H1 (cell line): ENCODE measurements at regions not wholly inside any gene's neighbourhood (a gene's known extent, or its start where the extent isn't known, plus 50 kb on each side); places are given as distances from the start of the nearest gene placed in this dataset.

Source experiments
- CTCF ChIA-PET: fragments of 300-600 bp; sonication (Branson Sonifier 250); formaldehyde crosslinking; loops from one replicate; lab custom pipeline; 2021; ENCODE audit not compliant: partially characterized antibody; lab: Charles Lee
- POLR2A ChIA-PET: fragments of 300-600 bp; sonication (Branson Sonifier 250); formaldehyde crosslinking; loops from one replicate; lab custom pipeline; 2021; ENCODE audit warnings: inconsistent platforms; ENCODE audit not compliant: partially characterized antibody; lab: Charles Lee
- DNase-seq, 2 experiments: peaks; one replicate each; pipeline versions ENCODE4 v3.0.0 to v3.0.0-alpha.2; 2010 to 2022; ENCODE audit warnings: low spot score in 2 of 2, low read depth in 1 of 2, mixed read lengths in 1 of 2
- FAIRE-seq: peaks from 2 replicates; lab custom pipeline; 2011; peaks lifted over from hg19 to GRCh38; lab: Jason Lieb, UNC
- H2AFZ ChIP-seq: 2 replicates; pipeline ENCODE4 v1.8.1; 2012; ENCODE audit warnings: low read length, inconsistent platforms
- H2AK5ac ChIP-seq: 2 replicates; pipeline ENCODE4 v1.6.1; 2013; ENCODE audit warnings: low read depth, low read length
- H2BK120ac ChIP-seq: replicated peaks from 2 replicates; pipeline ENCODE3; 2013; ENCODE audit warnings: low read depth, low read length, inconsistent platforms
- H2BK12ac ChIP-seq: 2 replicates; pipeline ENCODE4 v1.6.1; 2013; ENCODE audit warnings: low read depth, low read length
- H2BK15ac ChIP-seq: 2 replicates; pipeline ENCODE4 v1.6.1; 2013; ENCODE audit warnings: low read length
- H2BK20ac ChIP-seq: 2 replicates; pipeline ENCODE4 v1.6.1; 2013; ENCODE audit warnings: low read length
- H2BK5ac ChIP-seq: 2 replicates; pipeline ENCODE4 v1.6.1; 2013; ENCODE audit warnings: low read depth, low read length
- H3K14ac ChIP-seq: 2 replicates; pipeline ENCODE4 v1.6.1; 2013; ENCODE audit warnings: inconsistent platforms; ENCODE audit not compliant: insufficient read length
- H3K18ac ChIP-seq: 2 replicates; pipeline ENCODE4 v1.6.1; 2013; ENCODE audit warnings: low read length; ENCODE audit errors: extremely low read depth
- H3K23ac ChIP-seq: 2 replicates; pipeline ENCODE4 v1.6.1; 2013; ENCODE audit warnings: inconsistent platforms; ENCODE audit not compliant: insufficient read length
- H3K23me2 ChIP-seq: 2 replicates; pipeline ENCODE4 v1.6.1; 2013; ENCODE audit warnings: low read depth, low read length
- H3K27ac ChIP-seq: 2 replicates; pipeline ENCODE4 v1.6.1; 2011; ENCODE audit warnings: low read depth, low read length, inconsistent platforms
- H3K27me3 ChIP-seq, 4 experiments: replicated peaks in 1 of 4; 1 replicate in 1 of 4; 2 replicates in 3 of 4; pipeline versions ENCODE4 v1.6.1 to v1.8.1; 2011 to 2013; ENCODE audit warnings: low read length in 3 of 4, mild to moderate bottlenecking in 3 of 4, inconsistent platforms in 2 of 4, mixed read lengths in 2 of 4, moderate library complexity in 1 of 4; ENCODE audit not compliant: control insufficient read depth in 3 of 4, insufficient read depth in 3 of 4; ENCODE audit errors: extremely low read depth in 1 of 4
- H3K36me3 ChIP-seq, 4 experiments: 2 replicates each; pipeline versions ENCODE4 v1.6.1 to v1.8.1; 2011 to 2013; ENCODE audit warnings: mild to moderate bottlenecking in 4 of 4, low read length in 3 of 4, moderate library complexity in 2 of 4, control low read depth in 1 of 4, inconsistent platforms in 1 of 4; ENCODE audit not compliant: insufficient read depth in 4 of 4, control insufficient read depth in 2 of 4
- H3K4ac ChIP-seq: replicated peaks from 2 replicates; pipeline ENCODE3; 2013; ENCODE audit warnings: low read length, low read depth, mixed read lengths, inconsistent platforms; ENCODE audit not compliant: insufficient read length
- H3K4me1 ChIP-seq, 4 experiments: replicated peaks in 1 of 4; 1 replicate in 1 of 4; 2 replicates in 3 of 4; pipeline versions ENCODE4 v1.6.1 to v1.8.1; 2011 to 2013; ENCODE audit warnings: low read length in 3 of 4, inconsistent platforms in 2 of 4, mixed read lengths in 1 of 4; ENCODE audit not compliant: insufficient read depth in 4 of 4, control insufficient read depth in 3 of 4
- H3K4me2 ChIP-seq, 2 experiments: 2 replicates each; pipeline versions ENCODE4 v1.6.1 to v1.8.1; 2011 to 2013; ENCODE audit warnings: low read depth in 2 of 2, low read length in 2 of 2, control low read depth in 1 of 2, inconsistent platforms in 1 of 2, mild to moderate bottlenecking in 1 of 2; ENCODE audit not compliant: insufficient read depth in 1 of 2
- H3K4me3 ChIP-seq, 4 experiments: fragments of 200-600, 300-600 bp in 1 of 4; sonication (generic), shearing (Covaris generic), sonication (Bioruptor Twin) in 1 of 4; 2 replicates each; pipeline versions ENCODE4 v1.5.1 to v1.8.1; 2011 to 2016; ENCODE audit warnings: low read length in 4 of 4, low read depth in 3 of 4, control low read depth in 2 of 4, inconsistent platforms in 2 of 4, mild to moderate bottlenecking in 2 of 4, mixed read lengths in 1 of 4, moderate library complexity in 1 of 4; ENCODE audit not compliant: insufficient read depth in 2 of 4; ENCODE audit errors: extremely low read depth in 1 of 4
- H3K56ac ChIP-seq: replicated peaks from 2 replicates; pipeline ENCODE3; 2013; ENCODE audit warnings: low read depth, mild to moderate bottlenecking, mixed read lengths, low read length, inconsistent platforms; ENCODE audit not compliant: insufficient read length
- H3K79me1 ChIP-seq: 2 replicates; pipeline ENCODE4 v1.6.1; 2013; ENCODE audit warnings: low read depth, low read length, control low read depth
- H3K79me2 ChIP-seq, 2 experiments: 2 replicates each; pipeline versions ENCODE4 v1.6.1 to v1.8.1; 2012 to 2013; ENCODE audit warnings: low read length in 2 of 2, mild to moderate bottlenecking in 2 of 2, inconsistent platforms in 1 of 2; ENCODE audit not compliant: insufficient read depth in 2 of 2, control insufficient read depth in 1 of 2
- H3K9ac ChIP-seq, 4 experiments: replicated peaks in 1 of 4; 1 replicate in 1 of 4; 2 replicates in 3 of 4; pipeline versions ENCODE4 v1.6.1 to v1.8.1; 2011 to 2013; ENCODE audit warnings: low read depth in 3 of 4, low read length in 3 of 4, control low read depth in 2 of 4, mild to moderate bottlenecking in 2 of 4, moderate library complexity in 2 of 4, inconsistent platforms in 1 of 4; ENCODE audit errors: extremely low read depth in 1 of 4
- H3K9me3 ChIP-seq, 2 experiments: 2 replicates each; pipeline versions ENCODE4 v1.6.1 to v1.8.1; 2012 to 2013; ENCODE audit warnings: mild to moderate bottlenecking in 2 of 2, moderate library complexity in 2 of 2, control low read depth in 1 of 2, inconsistent platforms in 1 of 2, low read depth in 1 of 2, low read length in 1 of 2, mixed read lengths in 1 of 2; ENCODE audit not compliant: insufficient read depth in 2 of 2
- H4K20me1 ChIP-seq, 2 experiments: replicated peaks in 1 of 2; 2 replicates each; pipeline versions ENCODE3 to v1.8.1; 2011 to 2013; ENCODE audit warnings: inconsistent platforms in 2 of 2, low read length in 2 of 2, mild to moderate bottlenecking in 1 of 2; ENCODE audit not compliant: insufficient read depth in 2 of 2, control insufficient read depth in 1 of 2
- H4K5ac ChIP-seq: 2 replicates; pipeline ENCODE4 v1.6.1; 2013; ENCODE audit warnings: low read length, low read depth, mixed read lengths, inconsistent platforms; ENCODE audit not compliant: insufficient read length
- H4K8ac ChIP-seq: 2 replicates; pipeline ENCODE4 v1.8.0; 2013; ENCODE audit warnings: mild to moderate bottlenecking, moderate library complexity, low read length, inconsistent platforms; ENCODE audit not compliant: insufficient read depth; ENCODE audit errors: extremely low read depth
- H4K91ac ChIP-seq: replicated peaks from 2 replicates; pipeline ENCODE3; 2013; ENCODE audit warnings: low read length, mixed read lengths, inconsistent platforms; ENCODE audit not compliant: insufficient read length
- EZH2 ChIP-seq: fragments of 200-600 bp; sonication (generic); IDR thresholded peaks from 2 replicates; pipeline ENCODE4 v1.7.1; 2012; ENCODE audit warnings: low read depth, mild to moderate bottlenecking, moderate library complexity, low read length, inconsistent platforms; ENCODE audit not compliant: severe bottlenecking
- GABPA ChIP-seq: IDR thresholded peaks from 2 replicates; pipeline ENCODE4 v1.6.1; 2011; ENCODE audit warnings: mild to moderate bottlenecking, low read length, moderate library complexity, borderline replicate concordance; ENCODE audit not compliant: insufficient read depth
- HDAC2 ChIP-seq, 2 experiments: fragments of 300-600 bp in 1 of 2; sonication (generic) in 1 of 2; IDR thresholded peaks; 2 replicates each; pipeline ENCODE4 v1.6.1; 2011 to 2012; ENCODE audit warnings: low read depth in 2 of 2, low read length in 2 of 2, mild to moderate bottlenecking in 2 of 2, moderate library complexity in 2 of 2, borderline replicate concordance in 1 of 2, inconsistent platforms in 1 of 2
- POLR2AphosphoS5 ChIP-seq: IDR thresholded peaks from 2 replicates; pipeline ENCODE4 v1.6.1; 2011; ENCODE audit warnings: low read depth, low read length
- POU5F1 ChIP-seq: IDR thresholded peaks from 2 replicates; pipeline ENCODE4 v1.6.1; 2011; ENCODE audit warnings: low read depth, mild to moderate bottlenecking, low read length, moderate library complexity
- RXRA ChIP-seq: IDR thresholded peaks from 2 replicates; pipeline ENCODE4 v1.6.1; 2011; ENCODE audit warnings: low read depth, mild to moderate bottlenecking, low read length, moderate library complexity; ENCODE audit not compliant: insufficient read depth
- SRF ChIP-seq: IDR thresholded peaks from 2 replicates; pipeline ENCODE4 v1.6.1; 2011; ENCODE audit warnings: mild to moderate bottlenecking, low read depth, low read length, moderate library complexity
- SUZ12 ChIP-seq: fragments of 200-600 bp; sonication (generic); IDR thresholded peaks from 2 replicates; pipeline ENCODE4 v1.6.1; 2012; ENCODE audit warnings: mild to moderate bottlenecking, inconsistent platforms, low read length, moderate library complexity, mixed read lengths
- WGBS, 2 experiments: shearing (Covaris generic) in 1 of 2; methylation state at CpG; one replicate each; pipeline versions ENCODE4 v1.1.6 to v1.1.7; 2013 to 2015; ENCODE audit warnings: low lambda C conversion rate in 2 of 2, mixed read lengths in 2 of 2, inconsistent platforms in 1 of 2, low coverage in 1 of 2, missing lambda C conversion rate in 1 of 2; ENCODE audit not compliant: insufficient replicate concordance in 2 of 2, insufficient coverage in 1 of 2, insufficient read length in 1 of 2; ENCODE audit errors: extremely low coverage in 1 of 2, missing lambda C conversion rate in 1 of 2; 5-methylcytosine and 5-hydroxymethylcytosine counted together
- TF ChIP-seq, protein P1 (sequence below), 3 experiments: IDR thresholded peaks; 1 replicate in 2 of 3; 2 replicates in 1 of 3; pipeline versions ENCODE4 v1.5.1 to v1.6.1; 2011; ENCODE audit warnings: low read length in 3 of 3, mild to moderate bottlenecking in 3 of 3, inconsistent platforms in 2 of 3, low read depth in 1 of 3, moderate library complexity in 1 of 3; ENCODE audit not compliant: insufficient read depth in 1 of 3; ENCODE audit errors: control extremely low read depth in 1 of 3
- TF ChIP-seq, protein P2 (sequence below): IDR thresholded peaks from 2 replicates; pipeline ENCODE4 v1.6.1; 2011; ENCODE audit warnings: low read depth, mild to moderate bottlenecking, low read length; ENCODE audit not compliant: insufficient read depth

DNA sequence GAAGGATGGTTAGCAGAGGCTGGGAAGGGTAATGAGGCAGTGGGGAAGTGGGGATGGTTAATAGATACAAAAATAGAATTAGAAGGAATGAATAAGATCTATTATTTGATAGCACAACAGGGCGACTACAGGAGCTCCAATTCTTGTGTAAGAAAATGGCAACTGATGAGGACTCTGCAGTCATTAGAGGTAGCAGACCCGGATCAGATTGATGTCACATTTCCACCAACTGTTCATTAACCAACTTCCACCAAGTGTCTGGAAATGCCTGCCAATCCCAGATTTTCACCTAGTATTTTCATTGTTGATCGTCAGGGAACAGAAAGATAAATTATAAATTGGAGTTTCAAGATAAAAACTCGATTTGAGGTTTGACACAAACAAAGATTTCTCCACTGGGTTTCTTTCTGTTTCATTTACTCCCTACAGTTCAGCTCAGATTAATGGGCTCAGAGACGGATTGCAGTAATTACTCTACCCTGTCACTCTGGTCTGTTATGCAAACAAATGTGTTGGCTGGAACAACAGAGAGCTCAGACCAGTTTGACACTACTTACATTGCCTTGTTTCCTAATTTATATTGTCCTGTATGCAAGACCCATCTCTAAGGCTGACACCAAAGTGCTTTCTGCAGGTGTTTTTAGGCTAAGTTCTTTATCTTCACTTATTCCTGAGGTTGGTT lies 909.2 kb upstream of the PRKX start:
- Histone ChIP-seq H3K4me3 (no peak overlapping the region), H2AFZ (no peak overlapping the region), H2BK20ac (no peak overlapping the region), H3K14ac (no peak overlapping the region), H3K79me1 (no peaks in the 10 kb centered on the region), H3K4me2 (no peak overlapping the region), H2BK15ac (no peak overlapping the region), H3K4ac (no peak overlapping the region), H3K18ac (no peak overlapping the region), H3K9me3 (no peaks in the 10 kb centered on the region), H3K27ac (no peak overlapping the region), H3K4me1 (no peaks in the 10 kb centered on the region), H4K5ac (no peak overlapping the region), H3K27me3 (no peaks in the 10 kb centered on the region), H3K79me2 (no peaks in the 10 kb centered on the region), H2BK5ac (no peak overlapping the region), H3K23ac (no peak overlapping the region), H2AK5ac (no peak overlapping the region), H3K9ac (no peak overlapping the region), H3K56ac (no peak overlapping the region), H3K23me2 (no peaks in the 10 kb centered on the region), H4K91ac (no peak overlapping the region), H4K20me1 (no peaks in the 10 kb centered on the region), H2BK12ac (no peak overlapping the region), H4K8ac (no peak overlapping the region), H3K36me3 (no peaks in the 10 kb centered on the region), H2BK120ac (no peak overlapping the region)
- POLR2A ChIA-PET: no interaction called here
- TF ChIP-seq, protein P1, sequence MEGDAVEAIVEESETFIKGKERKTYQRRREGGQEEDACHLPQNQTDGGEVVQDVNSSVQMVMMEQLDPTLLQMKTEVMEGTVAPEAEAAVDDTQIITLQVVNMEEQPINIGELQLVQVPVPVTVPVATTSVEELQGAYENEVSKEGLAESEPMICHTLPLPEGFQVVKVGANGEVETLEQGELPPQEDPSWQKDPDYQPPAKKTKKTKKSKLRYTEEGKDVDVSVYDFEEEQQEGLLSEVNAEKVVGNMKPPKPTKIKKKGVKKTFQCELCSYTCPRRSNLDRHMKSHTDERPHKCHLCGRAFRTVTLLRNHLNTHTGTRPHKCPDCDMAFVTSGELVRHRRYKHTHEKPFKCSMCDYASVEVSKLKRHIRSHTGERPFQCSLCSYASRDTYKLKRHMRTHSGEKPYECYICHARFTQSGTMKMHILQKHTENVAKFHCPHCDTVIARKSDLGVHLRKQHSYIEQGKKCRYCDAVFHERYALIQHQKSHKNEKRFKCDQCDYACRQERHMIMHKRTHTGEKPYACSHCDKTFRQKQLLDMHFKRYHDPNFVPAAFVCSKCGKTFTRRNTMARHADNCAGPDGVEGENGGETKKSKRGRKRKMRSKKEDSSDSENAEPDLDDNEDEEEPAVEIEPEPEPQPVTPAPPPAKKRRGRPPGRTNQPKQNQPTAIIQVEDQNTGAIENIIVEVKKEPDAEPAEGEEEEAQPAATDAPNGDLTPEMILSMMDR (IDR thresholded peaks at IDR 0.05; ENCODE audit: control extremely low read depth in 1 of 3, insufficient read depth in 1 of 3, low read depth in 1 of 3, low read length in 3 of 3): no peak
- TF ChIP-seq RXRA (no peak), GABPA (no peak), POLR2AphosphoS5 (no peak), SUZ12 (no peak), EZH2 (no peak), POU5F1 (no peak), SRF (no peak), HDAC2 (IDR thresholded peaks at IDR 0.05; ENCODE audit: borderline replicate concordance in 1 of 2, low read depth in 2 of 2, low read length in 2 of 2) (no peak)
- TF ChIP-seq, protein P2, sequence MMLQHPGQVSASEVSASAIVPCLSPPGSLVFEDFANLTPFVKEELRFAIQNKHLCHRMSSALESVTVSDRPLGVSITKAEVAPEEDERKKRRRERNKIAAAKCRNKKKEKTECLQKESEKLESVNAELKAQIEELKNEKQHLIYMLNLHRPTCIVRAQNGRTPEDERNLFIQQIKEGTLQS: no peak
- FAIRE-seq: no peak
- no peak for DNase-seq
- CTCF ChIA-PET: interaction anchor here (0.6 to 1.6 kb wide), 2 partner anchors 86 to 430 kb away, joined by 3 read pairs; no protein-coding TSS in a partner anchor
- WGBS, 2 experiments: 66% methylated on average over 5 of the region's 5 CpGs; no CpG with 5 or more reads in 1 of the 2 experiments
